ENCODE measurements at regions not wholly inside any gene's neighbourhood (a gene's known extent, or its start where the extent isn't known, plus 50 kb on each side); places are given as distances from the start of the nearest gene placed in this dataset.

DNA sequence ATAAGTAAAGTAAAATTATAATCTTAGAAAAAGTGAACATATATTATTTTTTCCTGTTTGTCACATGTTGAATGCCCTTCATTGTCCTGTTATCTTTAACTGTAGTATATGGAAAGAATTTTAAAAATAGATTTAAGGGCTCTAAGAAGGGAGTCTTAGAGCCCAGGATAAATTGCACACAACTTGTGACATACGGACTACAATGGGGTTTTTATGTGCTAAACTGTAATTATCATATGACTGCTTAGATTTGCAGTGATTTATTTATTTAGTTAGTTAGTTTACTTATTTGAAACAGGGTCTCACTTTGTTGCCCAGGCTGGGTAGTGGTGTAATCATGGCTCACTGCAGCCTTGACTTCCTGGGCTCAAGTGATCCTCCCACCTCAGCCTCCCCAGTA lies 187.8 kb upstream of the HMGA2 start:
- TF ChIP-seq POLR2A (IDR thresholded peaks at IDR 0.05; ENCODE audit: low read length) (no peak), RAD21 (conservative IDR thresholded peaks at IDR 0.05 in 1 of 2, IDR thresholded peaks at IDR 0.05 in 1 of 2) (no peak), JUNB (IDR thresholded peaks at IDR 0.05) (no peak), EP300 (IDR thresholded peaks at IDR 0.05) (no peak), JUN (IDR thresholded peaks at IDR 0.05) (no peak), ZSCAN20 (CRISPR knock-in tag; IDR thresholded peaks at IDR 0.05) (no peak)
- TF ChIP-seq, protein P1, sequence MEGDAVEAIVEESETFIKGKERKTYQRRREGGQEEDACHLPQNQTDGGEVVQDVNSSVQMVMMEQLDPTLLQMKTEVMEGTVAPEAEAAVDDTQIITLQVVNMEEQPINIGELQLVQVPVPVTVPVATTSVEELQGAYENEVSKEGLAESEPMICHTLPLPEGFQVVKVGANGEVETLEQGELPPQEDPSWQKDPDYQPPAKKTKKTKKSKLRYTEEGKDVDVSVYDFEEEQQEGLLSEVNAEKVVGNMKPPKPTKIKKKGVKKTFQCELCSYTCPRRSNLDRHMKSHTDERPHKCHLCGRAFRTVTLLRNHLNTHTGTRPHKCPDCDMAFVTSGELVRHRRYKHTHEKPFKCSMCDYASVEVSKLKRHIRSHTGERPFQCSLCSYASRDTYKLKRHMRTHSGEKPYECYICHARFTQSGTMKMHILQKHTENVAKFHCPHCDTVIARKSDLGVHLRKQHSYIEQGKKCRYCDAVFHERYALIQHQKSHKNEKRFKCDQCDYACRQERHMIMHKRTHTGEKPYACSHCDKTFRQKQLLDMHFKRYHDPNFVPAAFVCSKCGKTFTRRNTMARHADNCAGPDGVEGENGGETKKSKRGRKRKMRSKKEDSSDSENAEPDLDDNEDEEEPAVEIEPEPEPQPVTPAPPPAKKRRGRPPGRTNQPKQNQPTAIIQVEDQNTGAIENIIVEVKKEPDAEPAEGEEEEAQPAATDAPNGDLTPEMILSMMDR (IDR thresholded peaks at IDR 0.05), result no peak
- TF ChIP-seq, protein P2, sequence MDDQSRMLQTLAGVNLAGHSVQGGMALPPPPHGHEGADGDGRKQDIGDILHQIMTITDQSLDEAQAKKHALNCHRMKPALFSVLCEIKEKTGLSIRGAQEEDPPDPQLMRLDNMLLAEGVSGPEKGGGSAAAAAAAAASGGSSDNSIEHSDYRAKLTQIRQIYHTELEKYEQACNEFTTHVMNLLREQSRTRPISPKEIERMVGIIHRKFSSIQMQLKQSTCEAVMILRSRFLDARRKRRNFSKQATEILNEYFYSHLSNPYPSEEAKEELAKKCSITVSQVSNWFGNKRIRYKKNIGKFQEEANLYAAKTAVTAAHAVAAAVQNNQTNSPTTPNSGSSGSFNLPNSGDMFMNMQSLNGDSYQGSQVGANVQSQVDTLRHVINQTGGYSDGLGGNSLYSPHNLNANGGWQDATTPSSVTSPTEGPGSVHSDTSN (IDR thresholded peaks at IDR 0.05), result no peak
- TF ChIP-seq, protein P3, sequence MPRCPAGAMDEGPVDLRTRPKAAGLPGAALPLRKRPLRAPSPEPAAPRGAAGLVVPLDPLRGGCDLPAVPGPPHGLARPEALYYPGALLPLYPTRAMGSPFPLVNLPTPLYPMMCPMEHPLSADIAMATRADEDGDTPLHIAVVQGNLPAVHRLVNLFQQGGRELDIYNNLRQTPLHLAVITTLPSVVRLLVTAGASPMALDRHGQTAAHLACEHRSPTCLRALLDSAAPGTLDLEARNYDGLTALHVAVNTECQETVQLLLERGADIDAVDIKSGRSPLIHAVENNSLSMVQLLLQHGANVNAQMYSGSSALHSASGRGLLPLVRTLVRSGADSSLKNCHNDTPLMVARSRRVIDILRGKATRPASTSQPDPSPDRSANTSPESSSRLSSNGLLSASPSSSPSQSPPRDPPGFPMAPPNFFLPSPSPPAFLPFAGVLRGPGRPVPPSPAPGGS (IDR thresholded peaks at IDR 0.05), result no peak
- TF ChIP-seq, protein P4, sequence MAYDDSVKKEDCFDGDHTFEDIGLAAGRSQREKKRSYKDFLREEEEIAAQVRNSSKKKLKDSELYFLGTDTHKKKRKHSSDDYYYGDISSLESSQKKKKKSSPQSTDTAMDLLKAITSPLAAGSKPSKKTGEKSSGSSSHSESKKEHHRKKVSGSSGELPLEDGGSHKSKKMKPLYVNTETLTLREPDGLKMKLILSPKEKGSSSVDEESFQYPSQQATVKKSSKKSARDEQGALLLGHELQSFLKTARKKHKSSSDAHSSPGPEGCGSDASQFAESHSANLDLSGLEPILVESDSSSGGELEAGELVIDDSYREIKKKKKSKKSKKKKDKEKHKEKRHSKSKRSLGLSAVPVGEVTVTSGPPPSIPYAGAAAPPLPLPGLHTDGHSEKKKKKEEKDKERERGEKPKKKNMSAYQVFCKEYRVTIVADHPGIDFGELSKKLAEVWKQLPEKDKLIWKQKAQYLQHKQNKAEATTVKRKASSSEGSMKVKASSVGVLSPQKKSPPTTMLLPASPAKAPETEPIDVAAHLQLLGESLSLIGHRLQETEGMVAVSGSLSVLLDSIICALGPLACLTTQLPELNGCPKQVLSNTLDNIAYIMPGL (CRISPR knock-in tag; IDR thresholded peaks at IDR 0.05; ENCODE audit: borderline replicate concordance), result no peak
- TF ChIP-seq, protein P5, sequence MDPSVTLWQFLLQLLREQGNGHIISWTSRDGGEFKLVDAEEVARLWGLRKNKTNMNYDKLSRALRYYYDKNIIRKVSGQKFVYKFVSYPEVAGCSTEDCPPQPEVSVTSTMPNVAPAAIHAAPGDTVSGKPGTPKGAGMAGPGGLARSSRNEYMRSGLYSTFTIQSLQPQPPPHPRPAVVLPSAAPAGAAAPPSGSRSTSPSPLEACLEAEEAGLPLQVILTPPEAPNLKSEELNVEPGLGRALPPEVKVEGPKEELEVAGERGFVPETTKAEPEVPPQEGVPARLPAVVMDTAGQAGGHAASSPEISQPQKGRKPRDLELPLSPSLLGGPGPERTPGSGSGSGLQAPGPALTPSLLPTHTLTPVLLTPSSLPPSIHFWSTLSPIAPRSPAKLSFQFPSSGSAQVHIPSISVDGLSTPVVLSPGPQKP (IDR thresholded peaks at IDR 0.05; ENCODE audit: low read depth, low read length), result no peak
- TF ChIP-seq, protein P6, sequence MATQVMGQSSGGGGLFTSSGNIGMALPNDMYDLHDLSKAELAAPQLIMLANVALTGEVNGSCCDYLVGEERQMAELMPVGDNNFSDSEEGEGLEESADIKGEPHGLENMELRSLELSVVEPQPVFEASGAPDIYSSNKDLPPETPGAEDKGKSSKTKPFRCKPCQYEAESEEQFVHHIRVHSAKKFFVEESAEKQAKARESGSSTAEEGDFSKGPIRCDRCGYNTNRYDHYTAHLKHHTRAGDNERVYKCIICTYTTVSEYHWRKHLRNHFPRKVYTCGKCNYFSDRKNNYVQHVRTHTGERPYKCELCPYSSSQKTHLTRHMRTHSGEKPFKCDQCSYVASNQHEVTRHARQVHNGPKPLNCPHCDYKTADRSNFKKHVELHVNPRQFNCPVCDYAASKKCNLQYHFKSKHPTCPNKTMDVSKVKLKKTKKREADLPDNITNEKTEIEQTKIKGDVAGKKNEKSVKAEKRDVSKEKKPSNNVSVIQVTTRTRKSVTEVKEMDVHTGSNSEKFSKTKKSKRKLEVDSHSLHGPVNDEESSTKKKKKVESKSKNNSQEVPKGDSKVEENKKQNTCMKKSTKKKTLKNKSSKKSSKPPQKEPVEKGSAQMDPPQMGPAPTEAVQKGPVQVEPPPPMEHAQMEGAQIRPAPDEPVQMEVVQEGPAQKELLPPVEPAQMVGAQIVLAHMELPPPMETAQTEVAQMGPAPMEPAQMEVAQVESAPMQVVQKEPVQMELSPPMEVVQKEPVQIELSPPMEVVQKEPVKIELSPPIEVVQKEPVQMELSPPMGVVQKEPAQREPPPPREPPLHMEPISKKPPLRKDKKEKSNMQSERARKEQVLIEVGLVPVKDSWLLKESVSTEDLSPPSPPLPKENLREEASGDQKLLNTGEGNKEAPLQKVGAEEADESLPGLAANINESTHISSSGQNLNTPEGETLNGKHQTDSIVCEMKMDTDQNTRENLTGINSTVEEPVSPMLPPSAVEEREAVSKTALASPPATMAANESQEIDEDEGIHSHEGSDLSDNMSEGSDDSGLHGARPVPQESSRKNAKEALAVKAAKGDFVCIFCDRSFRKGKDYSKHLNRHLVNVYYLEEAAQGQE (IDR thresholded peaks at IDR 0.05), result no peak

Data from A549 (cell line).